ENCODE measurements at regions not wholly inside any gene's neighbourhood (a gene's known extent, or its start where the extent isn't known, plus 50 kb on each side); places are given as distances from the start of the nearest gene placed in this dataset.
A peak's percentile ranks its signal among the peaks of the same experiment; 100 is the strongest.
"Not testable (repeated sequence)": the region's sequence is repeated elsewhere in the genome, so short reads cannot be mapped to it uniquely, and the experiment has no call there.

GRCh38 chr4:163679189-163679588 lies 184.7 kb downstream of the TMA16 start:
- peak; percentile 34 for DNase-seq
- in situ Hi-C loops (cut with MboI; ENCODE audit: low pct_unique_long_range_greater_than_20kb, low sequenced_read_pairs): loop anchor here (10.0 kb wide), 1 partner anchor 124 kb away; no protein-coding TSS in a partner anchor

- in situ Hi-C loops (cut with MboI; ENCODE audit: low pct_unique_long_range_greater_than_20kb, low sequenced_read_pairs): no loop called here
- DNase-seq: no peak
Observed at GRCh38 chr4:163680386-163681098, 186.1 kb downstream of the TMA16 start.

- peak; percentile 66 for DNase-seq
- in situ Hi-C loops (cut with MboI; ENCODE audit: low pct_unique_long_range_greater_than_20kb, low sequenced_read_pairs): no loop called here
Observed at GRCh38 chr4:163681208-163681821, 186.8 kb downstream of the TMA16 start.

GRCh38 chr4:163688856-163689255 lies 194.4 kb downstream of the TMA16 start:
- in situ Hi-C loops (cut with MboI; ENCODE audit: low pct_unique_long_range_greater_than_20kb, low sequenced_read_pairs): no loop called here
- no peak for DNase-seq

- in situ Hi-C loops (cut with MboI; ENCODE audit: low pct_unique_long_range_greater_than_20kb, low sequenced_read_pairs): no loop called here
- DNase-seq: no peak
Observed at GRCh38 chr4:163693211-163693610, 198.7 kb downstream of the TMA16 start.

- DNase-seq: no peak
- in situ Hi-C loops (cut with MboI; ENCODE audit: low pct_unique_long_range_greater_than_20kb, low sequenced_read_pairs): no loop called here
Observed at GRCh38 chr4:163693776-163694175, 199.3 kb downstream of the TMA16 start.

- in situ Hi-C loops (cut with MboI; ENCODE audit: low pct_unique_long_range_greater_than_20kb, low sequenced_read_pairs): no loop called here
- DNase-seq: no peak
Observed at GRCh38 chr4:163694385-163694784, 199.9 kb downstream of the TMA16 start.

- DNase-seq: no peak
- in situ Hi-C loops (cut with MboI; ENCODE audit: low pct_unique_long_range_greater_than_20kb, low sequenced_read_pairs): no loop called here
Observed at GRCh38 chr4:163697121-163697520, 202.6 kb downstream of the TMA16 start.

- in situ Hi-C loops (cut with MboI; ENCODE audit: low pct_unique_long_range_greater_than_20kb, low sequenced_read_pairs); DNase-seq: not testable (repeated sequence)
Observed at GRCh38 chr4:163700383-163700782, 205.9 kb downstream of the TMA16 start.

GRCh38 chr4:163701916-163702315 lies 207.4 kb downstream of the TMA16 start:
- no peak for DNase-seq
- in situ Hi-C loops (cut with MboI; ENCODE audit: low pct_unique_long_range_greater_than_20kb, low sequenced_read_pairs): no loop called here

GRCh38 chr4:163702736-163703135 lies 208.2 kb downstream of the TMA16 start:
- in situ Hi-C loops (cut with MboI; ENCODE audit: low pct_unique_long_range_greater_than_20kb, low sequenced_read_pairs): no loop called here
- no peak for DNase-seq

- in situ Hi-C loops (cut with MboI; ENCODE audit: low pct_unique_long_range_greater_than_20kb, low sequenced_read_pairs): no loop called here
- DNase-seq: no peak
Observed at GRCh38 chr4:163703251-163703650, 208.8 kb downstream of the TMA16 start.

- in situ Hi-C loops (cut with MboI; ENCODE audit: low pct_unique_long_range_greater_than_20kb, low sequenced_read_pairs): no loop called here
- no peak for DNase-seq
Observed at GRCh38 chr4:163707873-163708272, 213.4 kb downstream of the TMA16 start.

- no peak for DNase-seq
- in situ Hi-C loops (cut with MboI; ENCODE audit: low pct_unique_long_range_greater_than_20kb, low sequenced_read_pairs): no loop called here
Observed at GRCh38 chr4:163709601-163710000, 215.1 kb downstream of the TMA16 start.

- in situ Hi-C loops (cut with MboI; ENCODE audit: low pct_unique_long_range_greater_than_20kb, low sequenced_read_pairs): no loop called here
- no peak for DNase-seq
Observed at GRCh38 chr4:163710158-163710557, 215.7 kb downstream of the TMA16 start.

GRCh38 chr4:163724495-163724894 lies 230.0 kb downstream of the TMA16 start:
- in situ Hi-C loops (cut with MboI; ENCODE audit: low pct_unique_long_range_greater_than_20kb, low sequenced_read_pairs); DNase-seq: not testable (repeated sequence)

GRCh38 chr4:163726641-163727040 lies 232.2 kb downstream of the TMA16 start:
- in situ Hi-C loops (cut with MboI; ENCODE audit: low pct_unique_long_range_greater_than_20kb, low sequenced_read_pairs): no loop called here
- no peak for DNase-seq

GRCh38 chr4:163731071-163731470 lies 236.6 kb downstream of the TMA16 start:
- no peak for DNase-seq
- in situ Hi-C loops (cut with MboI; ENCODE audit: low pct_unique_long_range_greater_than_20kb, low sequenced_read_pairs): no loop called here

GRCh38 chr4:163732473-163732872 lies 238.0 kb downstream of the TMA16 start:
- no peak for DNase-seq
- in situ Hi-C loops (cut with MboI; ENCODE audit: low pct_unique_long_range_greater_than_20kb, low sequenced_read_pairs): no loop called here

- DNase-seq: peak; percentile 29
- in situ Hi-C loops (cut with MboI; ENCODE audit: low pct_unique_long_range_greater_than_20kb, low sequenced_read_pairs): no loop called here
Observed at GRCh38 chr4:163736876-163737275, 242.4 kb downstream of the TMA16 start.

- peak; percentile 39 for DNase-seq
- in situ Hi-C loops (cut with MboI; ENCODE audit: low pct_unique_long_range_greater_than_20kb, low sequenced_read_pairs): not testable (repeated sequence)
Observed at GRCh38 chr4:163737846-163738245, 243.4 kb downstream of the TMA16 start.

All from KBM-7 (cell line).